Neural progenitor cell (in vitro differentiated cells): ENCODE measurements at regions not wholly inside any gene's neighbourhood (a gene's known extent, or its start where the extent isn't known, plus 50 kb on each side); places are given as distances from the start of the nearest gene placed in this dataset.

ENCODE experiments used
- DNase-seq: peaks from one replicate; pipeline ENCODE4 v3.0.0-alpha.2; 2016; ENCODE audit warnings: low spot score
- H2AFZ ChIP-seq: fragments of 200-600 bp; sonication (generic); replicated peaks from 2 replicates; pipeline ENCODE4 v1.6.1; 2016; ENCODE audit warnings: antibody characterized with exemption
- H3F3A ChIP-seq: fragments of 200-600 bp; sonication (generic); 2 replicates; pipeline ENCODE4 v1.6.1; 2016; ENCODE audit warnings: antibody characterized with exemption, low read depth
- H3K27ac ChIP-seq: fragments of 200-600 bp; sonication (generic); 2 replicates; pipeline ENCODE4 v1.5.1; 2016; ENCODE audit warnings: mild to moderate bottlenecking
- H3K27me3 ChIP-seq: fragments of 200-600 bp; sonication (generic); 2 replicates; pipeline ENCODE4 v1.6.1; 2016; ENCODE audit warnings: mild to moderate bottlenecking, moderate library complexity
- H3K36me3 ChIP-seq: fragments of 200-600 bp; sonication (generic); 2 replicates; pipeline ENCODE4 v1.5.1; 2016
- H3K4me1 ChIP-seq: fragments of 200-600 bp; sonication (generic); 2 replicates; pipeline ENCODE4 v1.6.1; 2016; ENCODE audit warnings: mixed run types
- H3K4me2 ChIP-seq: fragments of 200-600 bp; sonication (generic); 2 replicates; pipeline ENCODE4 v1.6.1; 2016
- H3K4me3 ChIP-seq: fragments of 200-600 bp; sonication (generic); 2 replicates; pipeline ENCODE4 v1.5.1; 2016
- H3K79me2 ChIP-seq: fragments of 200-600 bp; sonication (generic); 2 replicates; pipeline ENCODE4 v1.6.1; 2016; ENCODE audit warnings: low read depth
- H3K9ac ChIP-seq: fragments of 200-600 bp; sonication (generic); 2 replicates; pipeline ENCODE4 v1.6.1; 2016
- H3K9me3 ChIP-seq: fragments of 200-600 bp; sonication (generic); 2 replicates; pipeline ENCODE4 v1.5.1; 2016; ENCODE audit warnings: low read depth
- H4K20me1 ChIP-seq: fragments of 200-600 bp; sonication (generic); 2 replicates; pipeline ENCODE4 v1.6.1; 2016; ENCODE audit warnings: low read depth
- H3K27ac Mint-ChIP-seq: 3 replicates; pipeline ENCODE4 v1.8.0; 2021; ENCODE audit warnings: mixed read lengths
- H3K27me3 Mint-ChIP-seq: 2 replicates; pipeline ENCODE4 v1.8.0; 2022; ENCODE audit warnings: low read depth, mild to moderate bottlenecking, inconsistent platforms, moderate library complexity, mixed read lengths; ENCODE audit not compliant: insufficient read depth
- H3K36me3 Mint-ChIP-seq: 3 replicates; pipeline ENCODE4 v1.8.0; 2021; ENCODE audit warnings: mixed read lengths
- H3K4me1 Mint-ChIP-seq: 3 replicates; pipeline ENCODE4 v1.8.0; 2021; ENCODE audit warnings: mixed read lengths
- H3K4me3 Mint-ChIP-seq: 3 replicates; pipeline ENCODE4 v1.8.0; 2021; ENCODE audit warnings: mild to moderate bottlenecking, moderate library complexity, mixed read lengths
- H3K9me3 Mint-ChIP-seq: 3 replicates; pipeline ENCODE4 v1.8.0; 2020; ENCODE audit warnings: mixed read lengths
- EZH2 ChIP-seq: fragments of 200-600 bp; sonication (generic); IDR thresholded peaks from 2 replicates; pipeline ENCODE4 v1.6.1; 2017; ENCODE audit warnings: antibody characterized with exemption, mild to moderate bottlenecking, moderate library complexity
- EZH2phosphoT487 ChIP-seq: fragments of 200-600 bp; sonication (generic); IDR thresholded peaks from 2 replicates; pipeline ENCODE4 v1.6.1; 2017; ENCODE audit warnings: antibody characterized with exemption
- TF ChIP-seq, protein P1 (sequence below): fragments of 200-600 bp; sonication (generic); IDR thresholded peaks from 2 replicates; pipeline ENCODE4 v1.5.1; 2017; ENCODE audit warnings: antibody characterized with exemption, mild to moderate bottlenecking

DNA sequence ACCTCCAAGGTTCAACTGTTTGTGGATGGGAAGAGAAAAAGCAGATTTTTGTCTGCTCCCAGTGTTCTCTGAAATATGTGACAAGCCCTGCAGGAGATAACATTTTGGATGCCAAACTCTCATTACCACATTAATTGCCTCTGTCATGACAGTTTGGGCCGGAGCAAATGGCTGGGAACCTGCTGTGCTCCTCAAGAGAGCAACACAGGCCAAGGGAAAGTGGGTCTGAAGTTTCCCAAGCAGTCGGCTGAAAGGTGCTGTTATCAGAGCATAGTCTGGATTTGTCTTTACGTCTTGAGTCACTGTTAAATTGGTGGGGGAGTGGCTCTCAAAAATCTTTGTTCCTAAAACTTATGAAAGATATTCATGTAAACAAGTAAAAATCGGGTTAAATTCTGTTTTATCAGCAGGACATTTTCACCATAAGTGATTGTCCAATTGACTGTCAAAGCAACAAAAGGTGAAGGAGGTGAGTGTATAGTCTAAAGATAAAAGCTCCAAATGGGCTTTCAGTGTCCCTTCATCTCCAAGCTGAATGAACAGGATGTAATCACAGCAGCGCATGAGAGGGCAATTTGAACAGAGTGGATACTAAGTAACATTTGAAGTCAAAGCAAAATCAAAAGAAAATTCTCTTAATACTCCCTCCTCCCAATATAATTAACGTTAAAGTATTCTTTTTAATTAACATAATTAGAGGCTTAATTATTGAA lies 844.8 kb downstream of the PCDH17 start:
- no peaks in the 10 kb centered on the region for H3K27me3 ChIP-seq
- Mint-ChIP-seq H3K9me3 (no peaks in the 10 kb centered on the region), H3K27me3 (no peaks in the 10 kb centered on the region), H3K36me3 (no peaks in the 10 kb centered on the region), H3K4me1 (peaks cover 10% of the 10 kb centered on the region), H3K4me3 (no peak overlapping the region), H3K27ac (peak overlapping the region; percentile 4)
- no peaks in the 10 kb centered on the region for H3K79me2 ChIP-seq
- H3K9me3 ChIP-seq, result no peaks in the 10 kb centered on the region
- H3K36me3 ChIP-seq, result no peaks in the 10 kb centered on the region
- no peak overlapping the region for H2AFZ ChIP-seq
- H3K4me3 ChIP-seq, result no peak overlapping the region
- H3K27ac ChIP-seq, result peak overlapping the region; percentile 64
- peaks cover 15% of the 10 kb centered on the region for H3K4me1 ChIP-seq
- peak overlapping the region; percentile 57 for H3K4me2 ChIP-seq
- DNase-seq, result peak; percentile 45
- peaks cover 9% of the 10 kb centered on the region for H3F3A ChIP-seq
- no peak for TF ChIP-seq EZH2
- TF ChIP-seq, protein P1, sequence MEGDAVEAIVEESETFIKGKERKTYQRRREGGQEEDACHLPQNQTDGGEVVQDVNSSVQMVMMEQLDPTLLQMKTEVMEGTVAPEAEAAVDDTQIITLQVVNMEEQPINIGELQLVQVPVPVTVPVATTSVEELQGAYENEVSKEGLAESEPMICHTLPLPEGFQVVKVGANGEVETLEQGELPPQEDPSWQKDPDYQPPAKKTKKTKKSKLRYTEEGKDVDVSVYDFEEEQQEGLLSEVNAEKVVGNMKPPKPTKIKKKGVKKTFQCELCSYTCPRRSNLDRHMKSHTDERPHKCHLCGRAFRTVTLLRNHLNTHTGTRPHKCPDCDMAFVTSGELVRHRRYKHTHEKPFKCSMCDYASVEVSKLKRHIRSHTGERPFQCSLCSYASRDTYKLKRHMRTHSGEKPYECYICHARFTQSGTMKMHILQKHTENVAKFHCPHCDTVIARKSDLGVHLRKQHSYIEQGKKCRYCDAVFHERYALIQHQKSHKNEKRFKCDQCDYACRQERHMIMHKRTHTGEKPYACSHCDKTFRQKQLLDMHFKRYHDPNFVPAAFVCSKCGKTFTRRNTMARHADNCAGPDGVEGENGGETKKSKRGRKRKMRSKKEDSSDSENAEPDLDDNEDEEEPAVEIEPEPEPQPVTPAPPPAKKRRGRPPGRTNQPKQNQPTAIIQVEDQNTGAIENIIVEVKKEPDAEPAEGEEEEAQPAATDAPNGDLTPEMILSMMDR, result no peak
- TF ChIP-seq EZH2phosphoT487, result no peak
- H3K9ac ChIP-seq, result no peak overlapping the region
- no peaks in the 10 kb centered on the region for H4K20me1 ChIP-seq

DNA sequence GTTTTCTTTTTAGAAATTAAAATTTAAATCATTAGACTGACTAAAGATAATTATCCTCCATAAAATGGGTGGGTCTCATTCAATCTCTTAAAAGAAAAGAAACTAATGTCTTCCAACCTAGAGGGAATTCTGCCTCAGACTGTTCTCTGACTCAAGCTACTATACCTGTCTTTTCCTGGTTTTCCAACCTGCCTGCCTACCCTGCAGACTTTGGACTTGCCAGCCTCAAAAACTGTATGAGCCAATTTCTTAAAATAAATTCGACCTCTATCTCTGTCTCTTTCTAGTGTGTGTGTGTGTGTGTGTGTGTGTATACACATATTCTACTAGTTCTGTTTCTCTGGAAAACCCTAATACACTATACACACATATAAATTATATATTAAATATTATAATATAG lies 847.3 kb downstream of the PCDH17 start:
- H4K20me1 ChIP-seq, result no peaks in the 10 kb centered on the region
- H3K4me3 ChIP-seq, result no peak overlapping the region
- H3K4me1 Mint-ChIP-seq, result peaks cover 12% of the 10 kb centered on the region
- no peak overlapping the region for H3K4me3 Mint-ChIP-seq
- no peak overlapping the region for H3K27ac Mint-ChIP-seq
- H3K36me3 Mint-ChIP-seq, result no peaks in the 10 kb centered on the region
- H3F3A ChIP-seq, result peaks cover 9% of the 10 kb centered on the region
- H2AFZ ChIP-seq, result no peak overlapping the region
- H3K4me2 ChIP-seq, result no peak overlapping the region
- H3K27me3 Mint-ChIP-seq, result no peaks in the 10 kb centered on the region
- no peaks in the 10 kb centered on the region for H3K9me3 Mint-ChIP-seq
- no peaks in the 10 kb centered on the region for H3K79me2 ChIP-seq
- H3K9me3 ChIP-seq, result no peaks in the 10 kb centered on the region
- no peak overlapping the region for H3K9ac ChIP-seq
- peaks cover 15% of the 10 kb centered on the region for H3K4me1 ChIP-seq
- no peaks in the 10 kb centered on the region for H3K36me3 ChIP-seq
- H3K27ac ChIP-seq, result no peak overlapping the region
- no peak for DNase-seq
- TF ChIP-seq EZH2phosphoT487 (no peak), EZH2 (no peak)
- TF ChIP-seq, protein P1, result no peak
- H3K27me3 ChIP-seq, result no peaks in the 10 kb centered on the region

DNA sequence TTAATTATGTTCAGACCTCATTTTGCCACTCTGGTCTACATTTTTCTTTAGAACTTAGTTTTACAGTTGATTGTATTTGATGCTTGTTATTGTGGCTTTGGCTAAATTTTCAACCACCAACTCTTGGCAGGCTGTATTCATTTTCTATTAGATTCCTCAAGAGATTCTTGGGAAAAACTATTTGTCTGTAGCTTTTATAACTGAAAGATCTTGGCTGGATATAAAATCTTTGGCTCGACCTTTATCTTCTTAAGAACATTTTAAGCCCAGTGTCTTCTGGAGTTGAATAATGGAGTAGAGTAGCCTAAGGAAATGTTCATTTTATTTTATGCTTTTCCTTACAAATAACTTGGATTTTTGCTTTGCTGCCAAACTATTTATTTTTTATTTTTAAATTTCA lies 848.5 kb downstream of the PCDH17 start:
- peaks cover 12% of the 10 kb centered on the region for H3K4me1 Mint-ChIP-seq
- H3K27ac Mint-ChIP-seq, result no peak overlapping the region
- Histone ChIP-seq H3K9ac (no peak overlapping the region), H3K27me3 (no peaks in the 10 kb centered on the region), H3K36me3 (no peaks in the 10 kb centered on the region), H2AFZ (no peak overlapping the region), H3K4me1 (peaks cover 15% of the 10 kb centered on the region), H3K4me2 (no peak overlapping the region), H3K79me2 (no peaks in the 10 kb centered on the region), H3K9me3 (no peaks in the 10 kb centered on the region), H3K27ac (no peak overlapping the region), H3F3A (peaks cover 9% of the 10 kb centered on the region), H4K20me1 (no peaks in the 10 kb centered on the region), H3K4me3 (no peak overlapping the region)
- no peaks in the 10 kb centered on the region for H3K9me3 Mint-ChIP-seq
- TF ChIP-seq EZH2 (no peak), EZH2phosphoT487 (no peak)
- TF ChIP-seq, protein P1, result no peak
- no peaks in the 10 kb centered on the region for H3K27me3 Mint-ChIP-seq
- H3K36me3 Mint-ChIP-seq, result no peaks in the 10 kb centered on the region
- DNase-seq, result no peak
- H3K4me3 Mint-ChIP-seq, result no peak overlapping the region
